ENCODE measurements at regions not wholly inside any gene's neighbourhood (a gene's known extent, or its start where the extent isn't known, plus 50 kb on each side); places are given as distances from the start of the nearest gene placed in this dataset.
A peak's percentile ranks its signal among the peaks of the same experiment; 100 is the strongest.

- TF ChIP-seq CTCF (IDR thresholded peaks at IDR 0.05): no peak
- Mint-ChIP-seq H3K4me3 (no peak overlapping the region), H3K9me3 (no peaks in the 10 kb centered on the region), H3K36me3 (ENCODE audit: low read depth) (no peaks in the 10 kb centered on the region), H3K27ac (no peak overlapping the region), H3K4me1 (ENCODE audit: low read depth) (peaks cover 2% of the 10 kb centered on the region; the same call in 1 of the 2 replicates), H3K27me3 (ENCODE audit: insufficient read depth) (no peaks in the 10 kb centered on the region; the same call in none of the 2 replicates)
- no peak for DNase-seq
These were observed 84.6 kb upstream of the TNIP3 start for GRCh38 chr4:121248747-121249146.

DNA sequence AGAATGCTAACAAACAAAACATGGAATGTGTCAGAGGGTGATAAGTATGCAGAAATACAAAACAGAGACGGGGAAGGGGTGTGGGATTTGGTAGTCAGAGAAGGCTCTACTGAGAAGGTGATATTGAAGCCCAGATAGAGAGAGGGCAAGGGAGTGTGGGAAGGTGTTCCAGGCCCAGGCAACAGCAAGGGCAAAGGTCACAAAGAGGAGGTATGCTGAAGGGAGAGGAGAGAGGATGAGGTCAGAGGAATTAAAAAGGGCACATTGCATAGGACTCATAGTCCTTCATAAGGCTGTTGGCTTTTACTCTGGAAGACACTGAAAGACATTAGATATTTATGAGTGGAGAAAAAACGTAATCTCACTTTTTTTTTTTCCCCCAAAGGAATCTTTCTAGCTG is 82.6 kb upstream of the TNIP3 start:
- no peaks in the 10 kb centered on the region; the same call in none of the 2 replicates for H3K27me3 Mint-ChIP-seq (ENCODE audit: insufficient read depth)
- H3K4me3 Mint-ChIP-seq: no peak overlapping the region
- peaks cover 10% of the 10 kb centered on the region; the same call in 1 of the 2 replicates for H3K4me1 Mint-ChIP-seq (ENCODE audit: low read depth)
- no peak for TF ChIP-seq CTCF (IDR thresholded peaks at IDR 0.05)
- no peak overlapping the region for H3K27ac Mint-ChIP-seq
- no peak for DNase-seq
- no peaks in the 10 kb centered on the region for H3K9me3 Mint-ChIP-seq
- no peaks in the 10 kb centered on the region for H3K36me3 Mint-ChIP-seq (ENCODE audit: low read depth)

- peak overlapping the region; percentile 77 for H3K4me3 Mint-ChIP-seq
- no peak for DNase-seq
- H3K36me3 Mint-ChIP-seq (ENCODE audit: low read depth): no peaks in the 10 kb centered on the region
- H3K27ac Mint-ChIP-seq: peak overlapping the region; percentile 11; the same call in 1 of the 2 replicates
- TF ChIP-seq CTCF (IDR thresholded peaks at IDR 0.05): no peak
- peaks cover 10% of the 10 kb centered on the region; the same call in 1 of the 2 replicates for H3K4me1 Mint-ChIP-seq (ENCODE audit: low read depth)
- H3K9me3 Mint-ChIP-seq: no peaks in the 10 kb centered on the region
- no peaks in the 10 kb centered on the region; the same call in 1 of the 2 replicates for H3K27me3 Mint-ChIP-seq (ENCODE audit: insufficient read depth)
These were observed 79.4 kb upstream of the TNIP3 start for GRCh38 chr4:121243485-121243884.

GRCh38 chr4:121242188-121242750 is 78.1 kb upstream of the TNIP3 start:
- TF ChIP-seq CTCF (IDR thresholded peaks at IDR 0.05): no peak
- Mint-ChIP-seq H3K27me3 (ENCODE audit: insufficient read depth) (no peaks in the 10 kb centered on the region), H3K36me3 (ENCODE audit: low read depth) (no peaks in the 10 kb centered on the region), H3K9me3 (no peaks in the 10 kb centered on the region; the same call in 1 of the 2 replicates), H3K27ac (no peak overlapping the region), H3K4me1 (ENCODE audit: low read depth) (peaks cover 10% of the 10 kb centered on the region; the same call in 1 of the 2 replicates), H3K4me3 (no peak overlapping the region)
- no peak for DNase-seq

DNA sequence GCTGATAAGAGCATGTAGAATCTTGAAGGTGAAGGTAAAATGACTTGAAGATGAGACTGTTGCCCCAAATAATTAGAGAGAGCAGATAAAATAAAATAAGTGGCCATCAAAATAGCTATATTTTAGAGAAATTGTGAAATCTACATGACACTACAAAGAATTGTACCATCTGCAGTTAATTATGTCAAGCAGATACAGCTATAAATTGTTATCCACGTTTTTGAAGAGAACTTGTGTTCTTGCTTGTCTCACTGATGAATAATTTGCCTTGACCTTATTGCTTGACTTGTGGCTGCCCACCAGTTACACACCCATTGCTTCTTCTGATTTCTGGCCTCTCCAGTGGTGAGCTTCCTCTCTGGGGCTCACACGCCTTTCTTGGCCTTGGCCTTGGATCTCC is 75.8 kb upstream of the TNIP3 start:
- Mint-ChIP-seq H3K4me3 (no peak overlapping the region), H3K4me1 (ENCODE audit: low read depth) (peaks cover 10% of the 10 kb centered on the region; the same call in 1 of the 2 replicates), H3K36me3 (ENCODE audit: low read depth) (no peaks in the 10 kb centered on the region), H3K27ac (no peak overlapping the region), H3K9me3 (no peaks in the 10 kb centered on the region; the same call in 1 of the 2 replicates), H3K27me3 (ENCODE audit: insufficient read depth) (no peaks in the 10 kb centered on the region; the same call in 1 of the 2 replicates)
- DNase-seq: no peak
- TF ChIP-seq CTCF (IDR thresholded peaks at IDR 0.05): no peak
